K562 (cell line): ENCODE measurements at regions not wholly inside any gene's neighbourhood (a gene's known extent, or its start where the extent isn't known, plus 50 kb on each side); places are given as distances from the start of the nearest gene placed in this dataset.

ENCODE experiments used
- BRF1 ChIP-seq: IDR thresholded peaks from 3 replicates; pipeline ENCODE4 v1.6.1; 2011; ENCODE audit warnings: borderline replicate concordance, mild to moderate bottlenecking; ENCODE audit not compliant: insufficient read length; ENCODE audit errors: extremely low read depth
- FOXP1 ChIP-seq: sonication (generic); formaldehyde crosslinking; IDR thresholded peaks from 2 replicates; pipeline ENCODE4 v1.8.0; 2022; ENCODE audit warnings: mild to moderate bottlenecking, missing genetic modification reagents
- MAZ ChIP-seq, 2 experiments: fragments of 450-650 bp in 1 of 2; sonication (generic) in 1 of 2; formaldehyde crosslinking; IDR thresholded peaks in 1 of 2; conservative IDR thresholded peaks in 1 of 2; 2 replicates each; pipeline versions ENCODE4 v1.4.0 to v1.5.0; 2020; ENCODE audit warnings: mild to moderate bottlenecking in 1 of 2, missing genetic modification reagents in 1 of 2
- MXI1 ChIP-seq: IDR thresholded peaks from 2 replicates; pipeline ENCODE4 v1.6.1; 2011; ENCODE audit warnings: low read depth, mild to moderate bottlenecking, improper control_type of control experiment, low read length
- MYNN ChIP-seq, 2 experiments: sonication (generic); formaldehyde crosslinking in 1 of 2; IDR thresholded peaks; 2 replicates each; pipeline versions ENCODE4 v1.5.0 to v1.6.1; 2016 to 2020; ENCODE audit warnings: antibody characterized with exemption in 1 of 2, missing genetic modification reagents in 1 of 2
- NCOR1 ChIP-seq: fragments of 450-650 bp; IDR thresholded peaks from 2 replicates; pipeline ENCODE4 v1.6.1; 2016; ENCODE audit warnings: mild to moderate bottlenecking, moderate library complexity
- POU5F1 ChIP-seq: fragments of 150-350 bp; IDR thresholded peaks from 2 replicates; pipeline ENCODE4 v1.6.1; 2014; ENCODE audit warnings: borderline replicate concordance, low read length, low read depth, mild to moderate bottlenecking; ENCODE audit not compliant: partially characterized antibody
- PTRF ChIP-seq: fragments of 450-650 bp; IDR thresholded peaks from 2 replicates; pipeline ENCODE4 v1.6.1; 2016; ENCODE audit warnings: mild to moderate bottlenecking, missing genetic modification characterization, missing compliant biosample characterization
- RAD51 ChIP-seq: fragments of 450-650 bp; IDR thresholded peaks from 2 replicates; pipeline ENCODE4 v1.7.1; 2016; ENCODE audit warnings: low read depth, mild to moderate bottlenecking, borderline replicate concordance
- RBM25 ChIP-seq: fragments of 200-400 bp; formaldehyde crosslinking; IDR thresholded peaks from 2 replicates; pipeline ENCODE4 v1.6.1; 2018; ENCODE audit warnings: low read length, low read depth, moderate library complexity; ENCODE audit not compliant: severe bottlenecking
- SRSF7 ChIP-seq: fragments of 200-400 bp; formaldehyde crosslinking; optimal IDR thresholded peaks from 2 replicates; pipeline ENCODE3; 2017; ENCODE audit warnings: mild to moderate bottlenecking, low read depth, low read length
- TAF7 ChIP-seq: fragments of 450-650 bp; IDR thresholded peaks from 2 replicates; pipeline ENCODE4 v1.6.1; 2016; ENCODE audit warnings: missing genetic modification characterization, missing compliant biosample characterization
- ZBTB17 ChIP-seq: fragments of 450-650 bp; formaldehyde crosslinking; IDR thresholded peaks from 2 replicates; pipeline ENCODE4 v1.4.0; 2020; ENCODE audit warnings: mild to moderate bottlenecking
- ZKSCAN8 ChIP-seq: fragments of 200-800 bp; sonication (Bioruptor generic); IDR thresholded peaks from 2 replicates; pipeline ENCODE4 v1.6.1; 2016; ENCODE audit warnings: missing genetic modification characterization, missing compliant biosample characterization
- ZNF780A ChIP-seq: fragments of 250-450 bp; sonication (Bioruptor Pico); IDR thresholded peaks from 2 replicates; pipeline ENCODE4 v1.5.0; 2021; ENCODE audit warnings: mild to moderate bottlenecking
- TF ChIP-seq, protein P1 (sequence below): IDR thresholded peaks from 2 replicates; pipeline ENCODE4 v1.6.1; 2016; ENCODE audit warnings: missing genetic modification characterization, missing compliant biosample characterization
- TF ChIP-seq, protein P2 (sequence below): sonication (generic); formaldehyde crosslinking; IDR thresholded peaks from 2 replicates; pipeline ENCODE4 v1.8.0; 2022; ENCODE audit warnings: missing genetic modification reagents, mild to moderate bottlenecking, moderate library complexity, borderline replicate concordance
- TF ChIP-seq, protein P3 (sequence below): fragments of 250-450 bp; sonication (Bioruptor Pico); IDR thresholded peaks from 2 replicates; pipeline ENCODE4 v1.4.0; 2020
- TF ChIP-seq, protein P4 (sequence below): fragments of 250-450 bp; sonication (Bioruptor Pico); IDR thresholded peaks from 2 replicates; pipeline ENCODE4 v1.5.0; 2022; ENCODE audit warnings: mild to moderate bottlenecking
- TF ChIP-seq, protein P5 (sequence below): fragments of 450-650 bp; IDR thresholded peaks from 2 replicates; pipeline ENCODE4 v1.6.1; 2016; ENCODE audit warnings: borderline replicate concordance

- TF ChIP-seq, protein P1, sequence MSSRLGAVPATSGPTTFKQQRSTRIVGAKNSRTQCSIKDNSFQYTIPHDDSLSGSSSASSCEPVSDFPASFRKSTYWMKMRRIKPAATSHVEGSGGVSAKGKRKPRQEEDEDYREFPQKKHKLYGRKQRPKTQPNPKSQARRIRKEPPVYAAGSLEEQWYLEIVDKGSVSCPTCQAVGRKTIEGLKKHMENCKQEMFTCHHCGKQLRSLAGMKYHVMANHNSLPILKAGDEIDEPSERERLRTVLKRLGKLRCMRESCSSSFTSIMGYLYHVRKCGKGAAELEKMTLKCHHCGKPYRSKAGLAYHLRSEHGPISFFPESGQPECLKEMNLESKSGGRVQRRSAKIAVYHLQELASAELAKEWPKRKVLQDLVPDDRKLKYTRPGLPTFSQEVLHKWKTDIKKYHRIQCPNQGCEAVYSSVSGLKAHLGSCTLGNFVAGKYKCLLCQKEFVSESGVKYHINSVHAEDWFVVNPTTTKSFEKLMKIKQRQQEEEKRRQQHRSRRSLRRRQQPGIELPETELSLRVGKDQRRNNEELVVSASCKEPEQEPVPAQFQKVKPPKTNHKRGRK (tag), result no peak
- TF ChIP-seq RBM25 (no peak), TAF7 (tag) (peak; percentile 68), SRSF7 (no peak), POU5F1 (no peak), ZBTB17 (CRISPR knock-in tag) (peak; percentile 86), FOXP1 (no peak), RAD51 (no peak), ZNF780A (0 out of 2 replicates have a peak, but pooled peaks have one; percentile 37), MXI1 (no peak), MYNN (IDR thresholded peaks at IDR 0.05) (no peak), MYNN (CRISPR knock-in tag; IDR thresholded peaks at IDR 0.05) (no peak), MAZ (CRISPR knock-in tag; conservative IDR thresholded peaks at IDR 0.05 in 1 of 2, IDR thresholded peaks at IDR 0.05 in 1 of 2) (peak in 1 of 2 experiments; percentile 74; a peak in 1 of 4 replicates), BRF1 (no peak), NCOR1 (no peak), ZKSCAN8 (CRISPR knock-in tag) (peak; percentile 63; the same call in 1 of the 2 replicates), PTRF (tag) (0 out of 2 replicates have a peak, but pooled peaks have one; percentile 46)
- TF ChIP-seq, protein P2, sequence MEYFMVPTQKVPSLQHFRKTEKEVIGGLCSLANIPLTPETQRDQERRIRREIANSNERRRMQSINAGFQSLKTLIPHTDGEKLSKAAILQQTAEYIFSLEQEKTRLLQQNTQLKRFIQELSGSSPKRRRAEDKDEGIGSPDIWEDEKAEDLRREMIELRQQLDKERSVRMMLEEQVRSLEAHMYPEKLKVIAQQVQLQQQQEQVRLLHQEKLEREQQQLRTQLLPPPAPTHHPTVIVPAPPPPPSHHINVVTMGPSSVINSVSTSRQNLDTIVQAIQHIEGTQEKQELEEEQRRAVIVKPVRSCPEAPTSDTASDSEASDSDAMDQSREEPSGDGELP (CRISPR knock-in tag), result no peak
- TF ChIP-seq, protein P3, sequence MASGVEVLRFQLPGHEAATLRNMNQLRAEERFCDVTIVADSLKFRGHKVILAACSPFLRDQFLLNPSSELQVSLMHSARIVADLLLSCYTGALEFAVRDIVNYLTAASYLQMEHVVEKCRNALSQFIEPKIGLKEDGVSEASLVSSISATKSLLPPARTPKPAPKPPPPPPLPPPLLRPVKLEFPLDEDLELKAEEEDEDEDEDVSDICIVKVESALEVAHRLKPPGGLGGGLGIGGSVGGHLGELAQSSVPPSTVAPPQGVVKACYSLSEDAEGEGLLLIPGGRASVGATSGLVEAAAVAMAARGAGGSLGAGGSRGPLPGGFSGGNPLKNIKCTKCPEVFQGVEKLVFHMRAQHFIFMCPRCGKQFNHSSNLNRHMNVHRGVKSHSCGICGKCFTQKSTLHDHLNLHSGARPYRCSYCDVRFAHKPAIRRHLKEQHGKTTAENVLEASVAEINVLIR (CRISPR knock-in tag), result peak; percentile 37; the same call in 1 of the 2 replicates
- TF ChIP-seq, protein P4, sequence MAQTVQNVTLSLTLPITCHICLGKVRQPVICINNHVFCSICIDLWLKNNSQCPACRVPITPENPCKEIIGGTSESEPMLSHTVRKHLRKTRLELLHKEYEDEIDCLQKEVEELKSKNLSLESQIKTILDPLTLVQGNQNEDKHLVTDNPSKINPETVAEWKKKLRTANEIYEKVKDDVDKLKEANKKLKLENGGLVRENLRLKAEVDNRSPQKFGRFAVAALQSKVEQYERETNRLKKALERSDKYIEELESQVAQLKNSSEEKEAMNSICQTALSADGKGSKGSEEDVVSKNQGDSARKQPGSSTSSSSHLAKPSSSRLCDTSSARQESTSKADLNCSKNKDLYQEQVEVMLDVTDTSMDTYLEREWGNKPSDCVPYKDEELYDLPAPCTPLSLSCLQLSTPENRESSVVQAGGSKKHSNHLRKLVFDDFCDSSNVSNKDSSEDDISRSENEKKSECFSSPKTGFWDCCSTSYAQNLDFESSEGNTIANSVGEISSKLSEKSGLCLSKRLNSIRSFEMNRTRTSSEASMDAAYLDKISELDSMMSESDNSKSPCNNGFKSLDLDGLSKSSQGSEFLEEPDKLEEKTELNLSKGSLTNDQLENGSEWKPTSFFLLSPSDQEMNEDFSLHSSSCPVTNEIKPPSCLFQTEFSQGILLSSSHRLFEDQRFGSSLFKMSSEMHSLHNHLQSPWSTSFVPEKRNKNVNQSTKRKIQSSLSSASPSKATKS (CRISPR knock-in tag), result peak; percentile 75; the same call in 1 of the 2 replicates
- TF ChIP-seq, protein P5, sequence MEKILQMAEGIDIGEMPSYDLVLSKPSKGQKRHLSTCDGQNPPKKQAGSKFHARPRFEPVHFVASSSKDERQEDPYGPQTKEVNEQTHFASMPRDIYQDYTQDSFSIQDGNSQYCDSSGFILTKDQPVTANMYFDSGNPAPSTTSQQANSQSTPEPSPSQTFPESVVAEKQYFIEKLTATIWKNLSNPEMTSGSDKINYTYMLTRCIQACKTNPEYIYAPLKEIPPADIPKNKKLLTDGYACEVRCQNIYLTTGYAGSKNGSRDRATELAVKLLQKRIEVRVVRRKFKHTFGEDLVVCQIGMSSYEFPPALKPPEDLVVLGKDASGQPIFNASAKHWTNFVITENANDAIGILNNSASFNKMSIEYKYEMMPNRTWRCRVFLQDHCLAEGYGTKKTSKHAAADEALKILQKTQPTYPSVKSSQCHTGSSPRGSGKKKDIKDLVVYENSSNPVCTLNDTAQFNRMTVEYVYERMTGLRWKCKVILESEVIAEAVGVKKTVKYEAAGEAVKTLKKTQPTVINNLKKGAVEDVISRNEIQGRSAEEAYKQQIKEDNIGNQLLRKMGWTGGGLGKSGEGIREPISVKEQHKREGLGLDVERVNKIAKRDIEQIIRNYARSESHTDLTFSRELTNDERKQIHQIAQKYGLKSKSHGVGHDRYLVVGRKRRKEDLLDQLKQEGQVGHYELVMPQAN, result no peak
Observed at GRCh38 chr16:50457979-50458491, 89.2 kb upstream of the BRD7 start (continued).
